ENCODE measurements at regions not wholly inside any gene's neighbourhood (a gene's known extent, or its start where the extent isn't known, plus 50 kb on each side); places are given as distances from the start of the nearest gene placed in this dataset.

- DNase-seq: peak; percentile 29
Measured at GRCh38 chr14:56482310-56482911, 97.2 kb upstream of the TMEM260 start.

GRCh38 chr14:56487090-56487667 lies 92.4 kb upstream of the TMEM260 start:
- Histone ChIP-seq H3K36me3 (no peaks in the 10 kb centered on the region), H3K4me3 (ENCODE audit: low read depth, low read length) (no peak overlapping the region), H3K9me3 (no peaks in the 10 kb centered on the region; the same call in 1 of the 2 replicates), H3K27me3 (peaks cover 8% of the 10 kb centered on the region), H3K4me1 (peaks cover 2% of the 10 kb centered on the region; the same call in 1 of the 2 replicates)
- peak; percentile 62 for TF ChIP-seq CTCF (IDR thresholded peaks at IDR 0.05; ENCODE audit: low read depth, low read length)
- DNase-seq: no peak

More at GRCh38 chr14:56482310-56482911, 97.2 kb upstream of the TMEM260 start:
- Histone ChIP-seq H3K4me3 (ENCODE audit: low read depth, low read length) (no peak overlapping the region), H3K4me1 (peaks cover 2% of the 10 kb centered on the region; the same call in 1 of the 2 replicates), H3K9me3 (no peaks in the 10 kb centered on the region; the same call in 1 of the 2 replicates), H3K36me3 (no peaks in the 10 kb centered on the region), H3K27me3 (peaks cover 10% of the 10 kb centered on the region)
- peak; percentile 59 for TF ChIP-seq CTCF (IDR thresholded peaks at IDR 0.05; ENCODE audit: low read depth, low read length)

GRCh38 chr14:56487761-56488160 lies 91.8 kb upstream of the TMEM260 start:
- TF ChIP-seq CTCF (IDR thresholded peaks at IDR 0.05; ENCODE audit: low read depth, low read length): no peak
- DNase-seq: no peak
- H3K4me1 ChIP-seq: peaks cover 2% of the 10 kb centered on the region; the same call in 1 of the 2 replicates

GRCh38 chr14:56488306-56488705 lies 91.3 kb upstream of the TMEM260 start:
- TF ChIP-seq CTCF (IDR thresholded peaks at IDR 0.05; ENCODE audit: low read depth, low read length): no peak
- Histone ChIP-seq H3K9me3 (no peaks in the 10 kb centered on the region; the same call in 1 of the 2 replicates), H3K36me3 (no peaks in the 10 kb centered on the region), H3K27me3 (peaks cover 19% of the 10 kb centered on the region), H3K4me1 (peaks cover 2% of the 10 kb centered on the region; the same call in 1 of the 2 replicates), H3K4me3 (ENCODE audit: low read depth, low read length) (no peak overlapping the region)
- DNase-seq: no peak

More at GRCh38 chr14:56487761-56488160, 91.8 kb upstream of the TMEM260 start:
- Histone ChIP-seq H3K36me3 (no peaks in the 10 kb centered on the region), H3K27me3 (peaks cover 14% of the 10 kb centered on the region), H3K4me3 (ENCODE audit: low read depth, low read length) (no peak overlapping the region), H3K9me3 (no peaks in the 10 kb centered on the region; the same call in 1 of the 2 replicates)

GRCh38 chr14:56490379-56490778 lies 89.2 kb upstream of the TMEM260 start:
- H3K27me3 ChIP-seq: peaks cover 35% of the 10 kb centered on the region
- peaks cover 2% of the 10 kb centered on the region; the same call in 1 of the 2 replicates for H3K4me1 ChIP-seq
- H3K36me3 ChIP-seq: no peaks in the 10 kb centered on the region
- no peak overlapping the region for H3K4me3 ChIP-seq (ENCODE audit: low read depth, low read length)
- no peaks in the 10 kb centered on the region; the same call in 1 of the 2 replicates for H3K9me3 ChIP-seq
- TF ChIP-seq CTCF (IDR thresholded peaks at IDR 0.05; ENCODE audit: low read depth, low read length): peak; percentile 57
- no peak for DNase-seq
